Cardiac muscle cell (in vitro differentiated cells and primary cell): ENCODE measurements at regions not wholly inside any gene's neighbourhood (a gene's known extent, or its start where the extent isn't known, plus 50 kb on each side); places are given as distances from the start of the nearest gene placed in this dataset.

Experiments
- DNase-seq, 2 donors: peaks; one replicate each; pipeline versions ENCODE4 v3.0.0 to v3.0.0-alpha.2; 2010 to 2017; ENCODE audit warnings: low read depth in 1 of 2, low spot score in 1 of 2
- H3K27ac ChIP-seq: fragments of 200-600 bp; sonication (generic); 2 replicates; pipeline ENCODE4 v1.5.1; 2016
- H3K27me3 ChIP-seq: fragments of 200-600 bp; sonication (generic); 2 replicates; pipeline ENCODE4 v1.6.0; 2016; ENCODE audit warnings: control low read depth
- H3K36me3 ChIP-seq: fragments of 200-600 bp; sonication (generic); 2 replicates; pipeline ENCODE4 v1.5.1; 2016; ENCODE audit warnings: control low read depth
- H3K4me1 ChIP-seq: fragments of 200-600 bp; sonication (generic); 2 replicates; pipeline ENCODE4 v1.8.1; 2017; ENCODE audit warnings: low read depth, mild to moderate bottlenecking, mixed run types
- H3K4me3 ChIP-seq: fragments of 200-600 bp; sonication (generic); 2 replicates; pipeline ENCODE4 v1.5.1; 2016; ENCODE audit warnings: mild to moderate bottlenecking
- H3K9me3 ChIP-seq: fragments of 200-600 bp; sonication (generic); 2 replicates; pipeline ENCODE4 v1.5.1; 2017; ENCODE audit warnings: low read depth, mild to moderate bottlenecking, control low read depth
- TF ChIP-seq, protein P1 (sequence below): IDR thresholded peaks from 2 replicates; pipeline ENCODE4 v1.5.1; 2012; ENCODE audit warnings: low read depth, mild to moderate bottlenecking, low read length

DNA sequence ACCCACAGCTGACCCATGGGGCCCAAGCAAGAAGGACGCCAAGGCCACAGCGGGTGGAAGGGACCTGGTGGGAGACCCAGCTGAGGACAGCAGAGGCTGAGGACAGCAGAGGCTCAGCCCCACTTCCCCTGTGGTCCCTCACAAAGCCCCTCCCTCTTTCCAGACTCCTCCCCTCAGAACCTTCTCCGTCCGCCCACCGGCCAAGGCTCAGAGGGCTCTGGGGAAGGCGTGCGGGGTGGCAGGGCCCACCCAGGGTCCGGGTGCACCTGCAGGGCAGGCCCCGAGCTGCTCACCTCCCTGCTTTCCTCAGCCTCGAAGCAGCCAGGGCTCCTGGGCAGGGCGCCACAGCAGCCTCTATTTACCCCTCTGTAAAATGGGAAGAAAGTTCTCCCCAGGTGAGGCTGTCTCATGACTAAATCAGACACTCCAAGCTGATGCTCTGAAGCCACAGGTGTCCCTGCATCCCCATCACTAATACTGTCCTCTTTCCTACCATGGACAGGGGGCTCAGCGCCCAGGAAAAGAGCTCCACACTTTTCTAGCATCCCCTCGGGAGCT is 137.9 kb upstream of the PPP1R26 start:
- H3K27me3 ChIP-seq = no peaks in the 10 kb centered on the region
- no peak for DNase-seq

DNA sequence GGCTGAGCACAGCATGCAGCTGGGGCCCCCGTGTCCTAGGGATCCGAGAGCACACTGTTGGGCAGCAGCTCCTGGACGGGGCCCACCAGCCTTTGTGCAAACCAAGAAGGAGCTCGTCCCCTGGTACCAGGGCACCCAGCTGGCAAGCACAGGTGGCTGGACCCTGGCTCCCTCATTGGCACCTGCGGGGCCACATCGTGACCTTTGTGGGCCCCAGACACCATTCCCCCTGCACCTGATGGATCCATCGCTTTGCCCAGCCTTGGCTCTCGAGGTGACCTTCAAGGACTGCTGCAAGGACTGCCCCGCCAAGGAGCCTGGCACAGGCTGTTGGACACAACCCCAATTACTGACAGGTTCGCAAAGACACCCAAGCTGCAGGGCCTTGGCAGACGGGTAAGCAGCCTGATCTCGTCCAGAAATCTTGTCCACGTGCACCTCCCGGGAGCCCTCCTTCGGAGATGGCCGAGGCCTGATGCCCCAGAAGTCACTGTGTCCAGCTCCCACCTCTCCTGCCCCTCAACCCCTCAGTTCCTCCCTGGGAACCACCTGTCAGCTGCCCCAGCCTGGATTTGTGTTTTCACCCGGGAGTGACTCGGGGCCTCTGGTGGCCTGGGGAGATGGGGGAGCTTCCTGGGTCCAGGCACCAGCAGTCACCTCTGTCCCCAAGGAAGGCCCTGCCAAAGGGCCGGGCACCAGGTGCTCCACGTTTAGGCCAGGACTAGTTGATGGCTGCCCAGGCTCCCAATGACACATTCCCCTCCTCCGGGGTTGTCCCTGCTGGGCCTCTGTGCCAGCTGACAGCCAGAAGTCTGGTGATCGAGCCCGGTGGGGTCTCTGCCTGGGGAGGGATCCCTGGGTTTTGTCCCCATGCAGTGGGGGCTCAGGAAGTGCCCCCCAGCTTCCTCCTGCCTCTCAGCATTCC is 137.1 kb upstream of the PPP1R26 start:
- no peak overlapping the region for H3K4me3 ChIP-seq
- no peaks in the 10 kb centered on the region for H3K36me3 ChIP-seq
- no peak overlapping the region for H3K27ac ChIP-seq
- TF ChIP-seq, protein P1, sequence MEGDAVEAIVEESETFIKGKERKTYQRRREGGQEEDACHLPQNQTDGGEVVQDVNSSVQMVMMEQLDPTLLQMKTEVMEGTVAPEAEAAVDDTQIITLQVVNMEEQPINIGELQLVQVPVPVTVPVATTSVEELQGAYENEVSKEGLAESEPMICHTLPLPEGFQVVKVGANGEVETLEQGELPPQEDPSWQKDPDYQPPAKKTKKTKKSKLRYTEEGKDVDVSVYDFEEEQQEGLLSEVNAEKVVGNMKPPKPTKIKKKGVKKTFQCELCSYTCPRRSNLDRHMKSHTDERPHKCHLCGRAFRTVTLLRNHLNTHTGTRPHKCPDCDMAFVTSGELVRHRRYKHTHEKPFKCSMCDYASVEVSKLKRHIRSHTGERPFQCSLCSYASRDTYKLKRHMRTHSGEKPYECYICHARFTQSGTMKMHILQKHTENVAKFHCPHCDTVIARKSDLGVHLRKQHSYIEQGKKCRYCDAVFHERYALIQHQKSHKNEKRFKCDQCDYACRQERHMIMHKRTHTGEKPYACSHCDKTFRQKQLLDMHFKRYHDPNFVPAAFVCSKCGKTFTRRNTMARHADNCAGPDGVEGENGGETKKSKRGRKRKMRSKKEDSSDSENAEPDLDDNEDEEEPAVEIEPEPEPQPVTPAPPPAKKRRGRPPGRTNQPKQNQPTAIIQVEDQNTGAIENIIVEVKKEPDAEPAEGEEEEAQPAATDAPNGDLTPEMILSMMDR = no peak
- H3K9me3 ChIP-seq = no peaks in the 10 kb centered on the region
- H3K4me1 ChIP-seq = no peaks in the 10 kb centered on the region
- no peaks in the 10 kb centered on the region for H3K27me3 ChIP-seq
- DNase-seq = no peak

More for the DNA sequence above, 137.9 kb upstream of the PPP1R26 start:
- no peaks in the 10 kb centered on the region for H3K36me3 ChIP-seq
- H3K4me1 ChIP-seq = no peaks in the 10 kb centered on the region
- H3K27ac ChIP-seq = no peak overlapping the region
- H3K4me3 ChIP-seq = no peak overlapping the region
- no peaks in the 10 kb centered on the region for H3K9me3 ChIP-seq
- TF ChIP-seq, protein P1 = no peak

DNA sequence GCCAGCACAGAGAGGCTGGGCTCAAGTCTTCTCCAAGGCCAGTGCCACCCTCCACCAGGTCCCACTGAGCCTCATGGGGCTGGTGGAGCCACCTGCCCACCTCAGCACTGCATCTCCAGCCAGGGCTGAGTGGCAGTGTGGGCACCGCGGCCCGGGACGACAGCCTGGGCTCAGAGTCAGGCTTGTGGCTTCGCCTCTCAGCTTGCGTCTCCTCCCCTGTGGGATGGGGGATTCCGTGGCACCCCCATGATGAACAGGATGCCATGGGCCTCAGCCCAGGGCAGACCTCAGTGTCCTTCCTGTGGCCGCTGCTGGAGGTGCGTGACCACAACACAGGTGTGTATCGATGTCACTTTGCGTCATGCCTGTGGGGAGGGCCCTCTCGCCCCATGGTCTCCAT is 136.4 kb upstream of the PPP1R26 start:
- TF ChIP-seq, protein P1 = no peak
- no peak for DNase-seq
- no peak overlapping the region for H3K27ac ChIP-seq
- no peaks in the 10 kb centered on the region for H3K36me3 ChIP-seq
- no peaks in the 10 kb centered on the region for H3K27me3 ChIP-seq
- H3K4me3 ChIP-seq = no peak overlapping the region
- H3K4me1 ChIP-seq = no peaks in the 10 kb centered on the region
- no peaks in the 10 kb centered on the region for H3K9me3 ChIP-seq

DNA sequence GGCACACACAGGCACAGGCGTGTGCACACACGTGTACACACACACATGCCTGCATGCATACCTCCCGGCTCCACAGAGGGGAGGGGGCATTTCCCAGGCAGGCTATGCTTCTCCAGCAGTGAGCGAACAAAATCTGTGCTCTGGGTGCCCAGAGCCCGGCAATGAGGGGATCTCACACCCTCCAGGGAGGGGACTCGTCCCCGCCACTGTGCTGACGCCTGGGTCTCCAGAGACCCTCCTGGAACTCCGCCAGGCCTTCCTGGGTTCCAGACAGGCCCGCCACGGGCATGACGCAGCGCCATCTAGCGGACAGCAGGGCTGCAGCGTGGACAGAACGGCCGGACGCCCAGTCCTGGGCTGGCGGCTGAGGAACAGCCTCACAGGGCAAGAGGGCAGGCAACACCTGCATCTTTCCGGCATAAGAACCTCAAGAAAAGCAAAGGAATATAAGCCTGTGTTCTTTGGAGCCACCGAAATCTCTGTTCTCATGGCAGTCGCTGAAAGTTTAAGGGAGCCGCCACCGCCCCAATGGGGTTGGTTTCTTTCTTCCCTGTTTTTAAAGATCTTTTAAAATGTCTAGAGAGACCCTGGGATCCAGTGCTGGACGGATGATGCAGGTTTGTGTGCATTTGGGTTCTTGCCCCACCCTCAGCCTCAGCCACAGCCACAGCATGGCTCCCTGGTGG is 135.6 kb upstream of the PPP1R26 start:
- H3K36me3 ChIP-seq = no peaks in the 10 kb centered on the region
- TF ChIP-seq, protein P1 = peak; percentile 93
- peak; percentile 46 to 90 for DNase-seq
- no peak overlapping the region for H3K27ac ChIP-seq
- no peaks in the 10 kb centered on the region for H3K9me3 ChIP-seq
- no peak overlapping the region for H3K4me3 ChIP-seq
- no peaks in the 10 kb centered on the region for H3K4me1 ChIP-seq
- no peaks in the 10 kb centered on the region for H3K27me3 ChIP-seq

DNA sequence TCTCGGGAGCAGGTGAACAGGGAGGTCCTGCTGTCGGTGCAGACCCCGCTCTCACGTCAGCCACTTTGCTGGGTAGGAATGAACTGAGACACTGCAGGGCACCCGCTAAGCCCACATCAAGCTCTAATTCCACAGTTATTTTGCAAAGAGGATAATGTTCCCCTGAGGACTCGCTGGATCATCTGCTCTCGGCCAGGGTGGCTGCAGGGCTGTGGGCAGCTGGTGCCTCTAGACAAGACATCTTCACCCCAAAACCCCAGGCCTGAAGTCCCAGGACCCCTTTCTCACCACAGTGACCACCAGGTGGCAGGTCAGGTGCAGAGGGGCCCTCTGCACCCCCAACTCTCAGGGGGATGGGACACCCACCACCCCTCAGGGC is 135.1 kb upstream of the PPP1R26 start:
- no peaks in the 10 kb centered on the region for H3K4me1 ChIP-seq
- no peaks in the 10 kb centered on the region for H3K9me3 ChIP-seq
- H3K4me3 ChIP-seq = no peak overlapping the region
- H3K27ac ChIP-seq = no peak overlapping the region
- no peaks in the 10 kb centered on the region for H3K36me3 ChIP-seq
- TF ChIP-seq, protein P1 = no peak
- DNase-seq = no peak
- no peaks in the 10 kb centered on the region for H3K27me3 ChIP-seq
